IPS-15b (cell line): ENCODE measurements at regions not wholly inside any gene's neighbourhood (a gene's known extent, or its start where the extent isn't known, plus 50 kb on each side); places are given as distances from the start of the nearest gene placed in this dataset.

Experiments
- H3K27me3 ChIP-seq: one replicate; pipeline ENCODE4 v1.6.1; 2013; ENCODE audit warnings: low read length; ENCODE audit not compliant: control insufficient read depth, insufficient read depth
- H3K36me3 ChIP-seq: one replicate; pipeline ENCODE4 v1.6.1; 2013; ENCODE audit warnings: low read length; ENCODE audit not compliant: control insufficient read depth, insufficient read depth
- H3K4me1 ChIP-seq: one replicate; pipeline ENCODE4 v1.6.1; 2013; ENCODE audit warnings: mild to moderate bottlenecking, low read length; ENCODE audit not compliant: control insufficient read depth, insufficient read depth
- H3K4me3 ChIP-seq: one replicate; pipeline ENCODE4 v1.5.1; 2013; ENCODE audit warnings: low read depth, low read length
- H3K9ac ChIP-seq: one replicate; pipeline ENCODE4 v1.6.1; 2013; ENCODE audit warnings: low read depth, mild to moderate bottlenecking, low read length
- H3K9me3 ChIP-seq: one replicate; pipeline ENCODE4 v1.6.1; 2013; ENCODE audit warnings: mild to moderate bottlenecking, low read length; ENCODE audit not compliant: control insufficient read depth, insufficient read depth

- no peak overlapping the region for H3K9ac ChIP-seq
- H3K27me3 ChIP-seq, result no peaks in the 10 kb centered on the region
- no peaks in the 10 kb centered on the region for H3K9me3 ChIP-seq
- H3K36me3 ChIP-seq, result no peaks in the 10 kb centered on the region
- H3K4me3 ChIP-seq, result no peak overlapping the region
- peaks cover 2% of the 10 kb centered on the region for H3K4me1 ChIP-seq
Measured at GRCh38 chr12:114743289-114743688, 59.3 kb upstream of the TBX3 start.

- no peaks in the 10 kb centered on the region for H3K36me3 ChIP-seq
- peaks cover 2% of the 10 kb centered on the region for H3K4me1 ChIP-seq
- H3K9ac ChIP-seq, result no peak overlapping the region
- H3K27me3 ChIP-seq, result peaks cover 4% of the 10 kb centered on the region
- no peak overlapping the region for H3K4me3 ChIP-seq
- H3K9me3 ChIP-seq, result no peaks in the 10 kb centered on the region
Measured at GRCh38 chr12:114742363-114742762, 58.4 kb upstream of the TBX3 start.

- peaks cover 9% of the 10 kb centered on the region for H3K27me3 ChIP-seq
- H3K4me3 ChIP-seq, result no peak overlapping the region
- H3K36me3 ChIP-seq, result no peaks in the 10 kb centered on the region
- H3K9ac ChIP-seq, result no peak overlapping the region
- no peaks in the 10 kb centered on the region for H3K9me3 ChIP-seq
- peaks cover 2% of the 10 kb centered on the region for H3K4me1 ChIP-seq
Measured at GRCh38 chr12:114741940-114742339, 58.0 kb upstream of the TBX3 start.

GRCh38 chr12:114740448-114740847, 56.5 kb upstream of the TBX3 start:
- Histone ChIP-seq H3K27me3 (peaks cover 24% of the 10 kb centered on the region), H3K9ac (no peak overlapping the region), H3K9me3 (no peaks in the 10 kb centered on the region), H3K4me3 (no peak overlapping the region), H3K4me1 (no peaks in the 10 kb centered on the region), H3K36me3 (no peaks in the 10 kb centered on the region)

DNA sequence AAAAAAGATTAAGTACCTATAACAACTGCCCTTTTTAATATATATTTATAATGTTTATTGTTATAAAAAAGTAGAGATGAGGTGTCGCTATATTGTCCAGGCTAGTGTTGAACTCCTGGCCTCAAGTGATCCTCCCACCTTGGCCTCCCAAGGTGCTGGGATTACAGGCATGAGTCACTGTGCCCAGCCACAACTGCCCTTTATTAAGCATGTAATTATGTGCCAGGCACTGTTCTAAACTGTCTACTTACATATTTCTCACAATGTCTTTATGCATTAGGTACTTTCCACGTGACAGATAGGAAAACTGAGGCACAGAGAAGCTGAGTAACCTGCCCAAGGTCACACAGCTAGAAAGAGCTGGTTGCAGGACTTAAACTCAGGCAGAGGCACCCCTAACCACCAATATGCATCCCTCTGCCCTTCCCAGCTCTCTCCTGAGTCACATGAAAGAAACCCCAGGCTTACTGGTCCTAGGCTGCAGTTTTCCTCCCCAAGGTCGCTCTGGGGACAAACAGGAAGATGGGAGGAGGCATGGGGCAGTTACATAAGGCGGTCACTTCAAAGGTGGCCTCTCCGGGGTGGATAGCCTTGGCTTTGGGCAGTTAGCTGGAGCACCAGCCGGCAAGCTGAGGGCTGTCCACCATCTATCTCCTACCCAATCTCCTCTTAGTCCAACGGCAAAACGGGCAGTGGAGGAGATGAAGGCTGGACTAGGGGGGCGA, 54.6 kb upstream of the TBX3 start:
- H3K9me3 ChIP-seq, result no peaks in the 10 kb centered on the region
- no peak overlapping the region for H3K4me3 ChIP-seq
- H3K36me3 ChIP-seq, result no peaks in the 10 kb centered on the region
- H3K27me3 ChIP-seq, result peaks cover 42% of the 10 kb centered on the region
- H3K9ac ChIP-seq, result no peak overlapping the region
- H3K4me1 ChIP-seq, result no peaks in the 10 kb centered on the region

- Histone ChIP-seq H3K36me3 (no peaks in the 10 kb centered on the region), H3K9ac (no peak overlapping the region), H3K9me3 (no peaks in the 10 kb centered on the region), H3K4me1 (no peaks in the 10 kb centered on the region), H3K4me3 (peak overlapping the region; percentile 35), H3K27me3 (peaks cover 43% of the 10 kb centered on the region)
Measured at GRCh38 chr12:114735680-114736374, 51.9 kb upstream of the TBX3 start.

- H3K4me3 ChIP-seq, result peak overlapping the region; percentile 18
- no peak overlapping the region for H3K9ac ChIP-seq
- no peaks in the 10 kb centered on the region for H3K4me1 ChIP-seq
- H3K9me3 ChIP-seq, result no peaks in the 10 kb centered on the region
- H3K36me3 ChIP-seq, result no peaks in the 10 kb centered on the region
- H3K27me3 ChIP-seq, result peaks cover 43% of the 10 kb centered on the region
Measured at GRCh38 chr12:114735011-114735410, 51.0 kb upstream of the TBX3 start.

GRCh38 chr12:114733919-114734318, 49.9 kb upstream of the TBX3 start:
- Histone ChIP-seq H3K9me3 (no peaks in the 10 kb centered on the region), H3K36me3 (no peaks in the 10 kb centered on the region), H3K9ac (no peak overlapping the region), H3K4me3 (no peak overlapping the region), H3K27me3 (peaks cover 43% of the 10 kb centered on the region), H3K4me1 (no peaks in the 10 kb centered on the region)
